Activated naive CD4-positive, alpha-beta T cell treated with anti-CD3 and anti-CD28 coated beads, Interleukin-2, amount 50 U/mL, for 24 hours (primary cell): ENCODE measurements at regions not wholly inside any gene's neighbourhood (a gene's known extent, or its start where the extent isn't known, plus 50 kb on each side); places are given as distances from the start of the nearest gene placed in this dataset.
"Not testable (repeated sequence)": the region's sequence is repeated elsewhere in the genome, so short reads cannot be mapped to it uniquely, and the experiment has no call there.

Experiments used
- H3K27ac Mint-ChIP-seq: one replicate; pipeline ENCODE4 v1.8.0; 2021; ENCODE audit warnings: mild to moderate bottlenecking, mixed read lengths
- H3K27me3 Mint-ChIP-seq: one replicate; pipeline ENCODE4 v1.8.0; 2021; ENCODE audit warnings: mixed read lengths
- H3K36me3 Mint-ChIP-seq: one replicate; pipeline ENCODE4 v1.8.0; 2021; ENCODE audit warnings: mixed read lengths
- H3K4me1 Mint-ChIP-seq: one replicate; pipeline ENCODE4 v1.8.0; 2021; ENCODE audit warnings: mixed read lengths
- H3K4me3 Mint-ChIP-seq: one replicate; pipeline ENCODE4 v1.8.0; 2021; ENCODE audit warnings: mild to moderate bottlenecking, mixed read lengths
- H3K9me3 Mint-ChIP-seq: one replicate; pipeline ENCODE4 v1.8.0; 2021; ENCODE audit warnings: mixed read lengths

DNA sequence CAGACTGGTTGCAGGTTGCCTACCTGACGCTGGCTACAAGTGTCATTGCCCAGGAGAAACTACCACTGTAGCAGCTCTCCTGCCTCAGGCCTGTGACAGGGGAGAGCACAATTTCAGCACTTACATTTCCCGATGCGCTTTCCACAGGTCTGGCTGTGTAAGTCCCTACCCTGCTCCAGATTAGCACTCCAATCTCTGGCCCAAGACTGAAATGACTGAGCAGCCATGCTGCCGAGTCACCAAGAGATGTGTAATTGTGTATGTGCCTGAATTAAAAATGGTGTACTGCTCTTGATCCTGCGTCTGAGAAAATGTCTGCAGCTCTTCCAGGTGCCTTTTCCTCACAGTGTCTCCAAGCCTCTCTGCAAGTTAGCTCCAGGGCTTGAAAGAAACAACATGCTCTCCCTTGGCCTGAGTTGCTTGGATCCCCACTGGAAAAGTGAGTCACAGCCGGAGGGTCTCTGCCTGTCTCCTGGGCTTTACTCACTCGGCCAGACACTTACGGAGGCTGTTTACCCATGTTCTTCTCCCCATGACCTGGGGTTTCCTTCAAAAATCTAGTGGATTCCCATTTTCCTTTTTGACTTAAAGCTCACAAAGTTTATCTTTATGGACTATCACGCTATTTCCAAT is 1001.7 kb upstream of the KCND2 start:
- Mint-ChIP-seq H3K27ac (no peak overlapping the region), H3K9me3 (peaks cover 7% of the 10 kb centered on the region), H3K27me3 (no peaks in the 10 kb centered on the region), H3K4me3 (no peak overlapping the region), H3K36me3 (no peaks in the 10 kb centered on the region), H3K4me1 (no peaks in the 10 kb centered on the region)

DNA sequence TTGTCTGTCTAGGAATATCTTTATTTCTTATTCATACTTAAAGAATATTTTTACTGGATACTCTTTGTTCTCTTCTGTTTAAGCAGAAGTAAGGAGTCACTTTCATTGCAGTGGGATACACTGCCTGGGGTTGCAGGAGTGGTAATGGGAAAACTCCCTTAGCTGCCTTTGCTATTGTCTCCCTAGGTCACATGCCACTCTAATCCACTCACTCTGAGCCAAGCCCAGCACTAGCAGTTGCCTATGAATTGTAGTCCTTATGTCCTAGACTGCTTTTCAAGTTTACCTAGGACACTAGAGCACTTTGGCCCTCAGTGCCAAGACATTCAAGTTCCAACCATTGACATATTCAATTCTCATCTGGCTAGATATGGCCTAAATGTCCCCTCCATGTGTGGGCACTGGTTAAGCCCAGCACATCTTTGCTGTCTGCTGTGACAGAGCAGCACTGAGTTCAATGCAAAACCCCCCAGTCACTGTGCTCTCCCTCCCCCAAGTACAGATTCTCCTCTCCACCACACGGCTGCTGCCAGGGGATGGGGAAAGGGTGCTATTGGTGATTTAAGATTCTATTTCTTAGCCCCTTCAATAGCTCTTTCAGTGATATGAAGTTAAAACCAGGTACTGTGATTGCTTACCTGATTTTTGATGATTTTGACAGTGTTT is 991.7 kb upstream of the KCND2 start:
- no peaks in the 10 kb centered on the region for H3K36me3 Mint-ChIP-seq
- no peak overlapping the region for H3K4me3 Mint-ChIP-seq
- no peak overlapping the region for H3K27ac Mint-ChIP-seq
- no peaks in the 10 kb centered on the region for H3K27me3 Mint-ChIP-seq
- peaks cover 4% of the 10 kb centered on the region for H3K9me3 Mint-ChIP-seq
- no peaks in the 10 kb centered on the region for H3K4me1 Mint-ChIP-seq

DNA sequence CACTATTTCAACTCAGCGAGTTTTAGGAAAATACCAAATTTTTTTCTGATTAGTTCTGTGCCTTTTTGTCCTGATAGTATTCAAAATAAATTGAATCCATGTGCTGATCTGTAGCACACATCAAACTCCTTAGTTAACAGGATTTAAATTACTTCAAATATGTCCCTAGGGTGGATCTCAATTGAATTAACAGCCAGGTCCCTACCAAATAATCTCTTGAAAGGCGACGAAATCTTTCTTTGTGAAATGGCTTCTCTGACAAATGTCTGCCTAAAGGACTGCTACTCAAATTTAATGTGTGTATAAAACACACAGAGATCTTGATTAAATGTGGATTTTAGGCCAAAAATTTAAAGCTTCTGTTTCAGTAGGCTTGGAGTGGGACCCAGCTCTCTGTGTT is 989.6 kb upstream of the KCND2 start:
- no peak overlapping the region for H3K27ac Mint-ChIP-seq
- no peaks in the 10 kb centered on the region for H3K36me3 Mint-ChIP-seq
- H3K4me3 Mint-ChIP-seq: no peak overlapping the region

DNA sequence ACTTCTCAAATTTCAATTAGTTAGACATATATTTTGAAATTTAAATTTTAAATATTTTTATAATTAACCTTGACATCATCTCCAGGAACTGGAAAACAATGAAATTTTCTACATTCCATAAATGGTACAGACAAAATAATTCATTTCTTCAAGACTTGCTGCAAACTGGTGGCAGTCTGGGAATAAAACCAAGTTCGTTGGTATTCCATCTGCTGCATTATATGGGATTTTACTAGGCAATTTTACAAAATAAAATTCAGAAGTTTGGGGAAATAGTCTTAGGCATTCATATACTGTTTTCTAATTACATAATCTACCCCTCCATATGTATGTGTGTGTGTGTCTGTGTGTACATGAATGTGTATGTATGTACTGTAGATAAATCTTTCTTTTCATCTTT is 984.6 kb upstream of the KCND2 start:
- Mint-ChIP-seq H3K9me3 (peaks cover 4% of the 10 kb centered on the region), H3K27me3 (no peaks in the 10 kb centered on the region), H3K4me1 (no peaks in the 10 kb centered on the region), H3K27ac (no peak overlapping the region), H3K4me3 (no peak overlapping the region), H3K36me3 (no peaks in the 10 kb centered on the region)

More for the DNA sequence above, 989.6 kb upstream of the KCND2 start:
- Mint-ChIP-seq H3K27me3 (no peaks in the 10 kb centered on the region), H3K4me1 (no peaks in the 10 kb centered on the region), H3K9me3 (peaks cover 4% of the 10 kb centered on the region)

DNA sequence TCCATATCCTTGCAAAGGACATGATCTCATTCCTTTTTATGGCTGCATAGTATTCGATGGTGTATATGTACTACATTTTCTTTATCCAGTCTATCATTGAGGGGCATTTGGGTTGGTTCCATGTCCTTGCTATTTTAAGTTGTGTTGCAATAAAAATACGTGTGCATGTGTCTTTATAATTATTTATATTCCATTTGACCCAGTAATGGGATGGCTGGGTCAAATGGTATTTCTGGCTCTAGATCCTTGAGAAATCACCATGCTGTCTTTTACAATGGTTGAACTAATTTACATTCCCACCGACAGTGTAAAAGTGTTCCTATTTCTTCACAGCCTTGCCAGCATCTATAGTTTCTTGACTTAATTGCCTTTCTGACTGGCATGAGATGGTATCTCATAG is 972.6 kb upstream of the KCND2 start:
- not testable (repeated sequence) for H3K27me3 Mint-ChIP-seq, H3K9me3 Mint-ChIP-seq, H3K27ac Mint-ChIP-seq, H3K4me3 Mint-ChIP-seq, H3K36me3 Mint-ChIP-seq, H3K4me1 Mint-ChIP-seq

DNA sequence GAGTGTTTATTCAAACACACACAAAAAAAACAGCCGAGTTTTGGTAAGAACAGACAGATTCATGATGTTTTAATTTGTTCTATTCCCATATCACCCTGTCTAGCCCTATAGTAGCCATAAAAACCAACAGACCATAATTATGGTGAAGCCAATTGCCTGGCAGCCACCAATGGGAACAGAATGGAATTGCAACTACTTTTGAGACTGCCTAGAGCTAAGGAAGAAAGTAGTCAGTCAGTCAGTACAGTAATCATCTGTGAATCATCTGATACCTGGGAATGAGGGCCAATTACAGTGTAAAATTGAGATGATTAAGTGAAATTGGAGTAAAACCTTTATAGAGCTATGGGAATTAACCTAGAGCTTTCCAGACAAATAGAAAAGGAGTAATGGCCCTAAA is 952.7 kb upstream of the KCND2 start:
- no peaks in the 10 kb centered on the region for H3K4me1 Mint-ChIP-seq
- H3K36me3 Mint-ChIP-seq: no peaks in the 10 kb centered on the region
- no peaks in the 10 kb centered on the region for H3K27me3 Mint-ChIP-seq
- H3K9me3 Mint-ChIP-seq: no peaks in the 10 kb centered on the region
- no peak overlapping the region for H3K4me3 Mint-ChIP-seq
- no peak overlapping the region for H3K27ac Mint-ChIP-seq

DNA sequence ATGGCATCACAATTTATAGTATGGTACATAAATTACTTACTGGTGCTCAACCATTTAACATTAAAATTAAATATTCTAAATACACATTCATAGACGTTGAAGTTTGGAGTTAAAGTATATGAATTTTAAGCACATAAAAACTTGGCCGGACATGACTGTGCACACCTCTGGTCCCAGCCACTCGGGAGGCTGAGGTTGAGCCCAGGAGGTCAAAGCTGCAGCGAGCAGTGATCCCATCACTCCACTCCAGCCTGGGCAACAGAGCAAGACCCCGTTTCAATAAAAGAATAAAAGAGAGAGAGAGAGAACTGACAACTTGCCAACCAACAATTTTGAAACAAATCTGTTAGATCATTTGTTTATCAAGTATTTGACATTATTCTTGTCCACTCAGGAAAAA is 943.3 kb upstream of the KCND2 start:
- H3K27me3 Mint-ChIP-seq: no peaks in the 10 kb centered on the region
- no peak overlapping the region for H3K27ac Mint-ChIP-seq
- no peak overlapping the region for H3K4me3 Mint-ChIP-seq
- H3K4me1 Mint-ChIP-seq: no peaks in the 10 kb centered on the region
- no peaks in the 10 kb centered on the region for H3K9me3 Mint-ChIP-seq
- H3K36me3 Mint-ChIP-seq: no peaks in the 10 kb centered on the region

DNA sequence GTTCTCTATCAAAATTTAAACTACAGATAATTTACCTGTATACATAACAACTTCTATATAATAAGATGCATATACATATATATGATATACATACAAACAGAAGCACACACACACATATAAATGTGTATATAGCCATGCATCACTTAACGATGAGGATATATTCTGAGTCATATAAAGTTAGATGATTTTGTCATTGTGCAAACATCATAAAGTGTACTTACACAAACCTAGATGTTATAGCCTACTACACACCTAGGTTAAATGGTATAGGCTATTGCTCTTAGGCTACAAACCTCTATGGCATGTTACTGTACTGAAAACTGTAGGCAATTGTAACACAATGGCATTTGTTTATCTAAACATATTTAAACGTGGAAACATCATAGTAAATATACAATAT is 937.6 kb upstream of the KCND2 start:
- no peak overlapping the region for H3K27ac Mint-ChIP-seq
- no peaks in the 10 kb centered on the region for H3K27me3 Mint-ChIP-seq
- no peak overlapping the region for H3K4me3 Mint-ChIP-seq
- no peaks in the 10 kb centered on the region for H3K36me3 Mint-ChIP-seq
- H3K9me3 Mint-ChIP-seq: peaks cover 5% of the 10 kb centered on the region
- no peaks in the 10 kb centered on the region for H3K4me1 Mint-ChIP-seq

DNA sequence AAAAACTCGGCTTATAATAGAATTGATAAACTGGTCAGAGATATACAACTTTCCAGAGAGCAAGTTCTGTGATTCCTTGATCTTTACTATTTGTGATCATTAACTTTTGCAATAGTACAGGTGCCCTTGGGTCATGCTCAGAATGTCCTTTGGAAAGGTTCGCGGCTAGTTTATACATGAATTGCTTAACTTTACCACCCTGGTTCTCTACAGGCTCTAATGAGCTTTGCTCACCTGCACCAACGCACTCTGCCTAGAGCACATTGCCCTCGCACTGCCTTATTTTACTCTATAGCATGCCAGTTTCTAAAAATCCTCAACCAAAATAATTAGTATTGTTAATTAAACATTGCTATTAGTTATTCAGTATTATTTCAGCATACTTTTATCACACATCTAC is 931.2 kb upstream of the KCND2 start:
- Mint-ChIP-seq H3K36me3 (no peaks in the 10 kb centered on the region), H3K27me3 (no peaks in the 10 kb centered on the region), H3K27ac (no peak overlapping the region), H3K4me3 (no peak overlapping the region), H3K9me3 (peaks cover 5% of the 10 kb centered on the region), H3K4me1 (no peaks in the 10 kb centered on the region)

DNA sequence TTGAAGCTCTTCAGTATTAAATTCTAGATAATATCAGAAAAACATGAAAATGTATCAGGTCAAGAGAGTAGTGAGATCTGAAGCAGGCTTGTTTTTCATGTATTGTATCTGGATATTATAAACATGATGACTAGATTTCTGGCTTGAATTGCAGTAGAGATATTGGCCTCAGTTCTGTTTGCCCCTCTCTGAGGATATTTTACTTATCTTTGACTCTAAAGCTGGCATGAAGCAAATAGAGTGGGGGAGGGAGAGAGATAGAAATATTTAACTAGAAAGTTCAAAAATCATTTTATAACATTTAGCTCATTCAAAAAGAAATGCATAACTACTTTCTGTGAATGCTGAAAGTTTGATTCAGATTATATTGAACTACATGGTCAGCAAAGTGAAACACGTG is 929.7 kb upstream of the KCND2 start:
- H3K36me3 Mint-ChIP-seq: no peaks in the 10 kb centered on the region
- H3K27ac Mint-ChIP-seq: no peak overlapping the region
- peaks cover 7% of the 10 kb centered on the region for H3K9me3 Mint-ChIP-seq
- no peaks in the 10 kb centered on the region for H3K27me3 Mint-ChIP-seq
- no peaks in the 10 kb centered on the region for H3K4me1 Mint-ChIP-seq
- H3K4me3 Mint-ChIP-seq: no peak overlapping the region

DNA sequence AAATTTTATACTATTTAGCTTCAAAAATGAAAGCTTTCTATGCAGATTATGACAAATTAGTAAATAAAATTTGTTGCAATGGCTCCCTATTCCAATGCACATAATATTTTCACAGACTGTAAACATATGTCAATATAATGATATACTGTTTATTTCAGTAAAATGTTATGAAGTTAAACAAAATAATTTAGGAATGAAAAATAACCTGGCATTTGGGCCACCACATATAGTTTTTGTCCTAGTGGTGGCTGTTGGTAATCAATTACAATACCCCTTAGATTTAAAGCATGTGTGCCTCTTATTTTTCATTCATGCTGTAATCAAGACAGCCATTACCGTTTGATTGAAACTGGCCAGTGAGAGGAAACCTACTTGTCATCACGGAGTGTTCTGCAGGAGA is 928.5 kb upstream of the KCND2 start:
- H3K36me3 Mint-ChIP-seq: no peaks in the 10 kb centered on the region
- H3K27ac Mint-ChIP-seq: no peak overlapping the region
- no peaks in the 10 kb centered on the region for H3K27me3 Mint-ChIP-seq
- no peaks in the 10 kb centered on the region for H3K4me1 Mint-ChIP-seq
- no peak overlapping the region for H3K4me3 Mint-ChIP-seq
- H3K9me3 Mint-ChIP-seq: peaks cover 10% of the 10 kb centered on the region

DNA sequence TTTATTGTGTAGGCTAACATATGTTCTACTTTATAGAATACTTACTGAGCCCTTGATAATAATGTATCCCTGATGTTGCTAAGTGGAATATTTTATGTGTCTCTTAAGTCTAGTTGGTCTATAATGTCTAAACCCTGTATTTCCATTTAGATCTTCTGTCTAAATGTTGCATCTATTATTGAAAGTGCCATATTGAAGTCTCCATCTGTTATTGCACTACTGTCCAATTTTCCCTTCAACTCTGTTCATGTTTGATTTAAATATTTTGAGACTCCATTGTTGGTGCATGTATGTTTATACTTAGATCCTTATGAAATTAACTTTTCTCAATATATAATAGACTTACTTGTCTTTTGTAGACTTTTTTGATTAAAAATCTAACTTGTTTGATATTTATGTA is 924.5 kb upstream of the KCND2 start:
- H3K4me1 Mint-ChIP-seq: no peaks in the 10 kb centered on the region
- H3K4me3 Mint-ChIP-seq: no peak overlapping the region
- no peak overlapping the region for H3K27ac Mint-ChIP-seq
- peaks cover 1% of the 10 kb centered on the region for H3K36me3 Mint-ChIP-seq
- peaks cover 18% of the 10 kb centered on the region for H3K9me3 Mint-ChIP-seq
- no peaks in the 10 kb centered on the region for H3K27me3 Mint-ChIP-seq

DNA sequence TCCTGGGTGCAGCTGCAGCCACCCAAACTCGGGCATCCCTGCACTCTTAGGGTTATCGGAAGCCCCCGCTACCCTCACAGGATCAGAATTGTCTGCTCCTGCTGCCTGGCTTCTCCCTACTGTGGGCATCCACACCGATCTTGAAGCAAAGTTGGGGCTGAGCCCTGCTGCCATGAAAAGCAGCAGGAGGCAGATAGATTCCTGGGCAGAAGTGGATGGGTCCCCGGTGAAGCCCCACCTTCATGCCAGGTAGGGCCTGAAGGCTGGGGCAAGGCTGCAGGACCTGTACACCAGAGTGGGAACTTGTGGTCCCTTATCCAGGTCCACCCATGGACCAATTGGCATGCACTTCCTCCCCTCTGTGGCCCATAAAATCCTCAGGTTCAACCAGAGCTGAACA is 922.6 kb upstream of the KCND2 start:
- peaks cover 18% of the 10 kb centered on the region for H3K9me3 Mint-ChIP-seq
- no peak overlapping the region for H3K4me3 Mint-ChIP-seq
- peaks cover 1% of the 10 kb centered on the region for H3K36me3 Mint-ChIP-seq
- H3K27me3 Mint-ChIP-seq: no peaks in the 10 kb centered on the region
- H3K4me1 Mint-ChIP-seq: no peaks in the 10 kb centered on the region
- no peak overlapping the region for H3K27ac Mint-ChIP-seq

DNA sequence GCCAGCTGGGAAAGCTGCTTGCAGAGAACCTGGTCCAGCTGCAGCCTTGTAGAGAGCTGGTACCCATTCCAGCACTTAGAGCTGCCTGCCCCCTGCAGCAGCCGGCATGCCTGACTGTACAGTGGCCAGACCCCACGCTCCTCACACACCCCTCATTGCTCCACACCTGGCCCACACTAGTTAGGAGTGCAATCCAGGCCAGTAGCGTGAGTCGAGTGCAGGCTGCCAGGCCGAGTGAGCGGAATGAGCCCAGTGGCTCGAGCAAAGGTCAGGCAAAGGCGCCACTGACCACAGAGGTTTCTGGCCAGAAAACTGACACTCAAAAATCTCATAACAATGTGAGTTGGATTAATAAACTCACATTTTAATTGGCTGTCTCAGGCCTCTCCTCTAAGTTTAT is 921.7 kb upstream of the KCND2 start:
- Mint-ChIP-seq H3K27ac (no peak overlapping the region), H3K9me3 (peaks cover 18% of the 10 kb centered on the region), H3K27me3 (no peaks in the 10 kb centered on the region), H3K4me3 (no peak overlapping the region), H3K4me1 (no peaks in the 10 kb centered on the region), H3K36me3 (peaks cover 1% of the 10 kb centered on the region)

DNA sequence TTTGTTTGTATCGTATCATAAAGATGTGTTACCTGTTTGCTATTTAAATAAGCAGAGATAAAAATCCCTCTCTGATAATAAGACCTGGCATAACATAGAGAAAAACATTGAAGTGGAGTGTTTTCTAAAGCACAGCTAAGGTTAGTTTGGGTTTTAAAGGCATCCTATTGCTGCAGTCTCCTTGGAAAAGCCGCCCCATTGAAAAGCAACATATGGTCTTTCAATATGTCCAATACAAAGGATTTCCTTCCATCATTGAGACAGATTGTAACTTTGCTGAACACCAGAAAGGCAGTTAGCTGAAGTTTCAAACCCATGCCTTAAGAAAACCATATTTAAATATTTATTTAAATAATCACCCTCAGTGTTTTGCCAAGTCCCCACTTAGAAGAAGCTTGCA is 898.5 kb upstream of the KCND2 start:
- no peak overlapping the region for H3K4me3 Mint-ChIP-seq
- no peaks in the 10 kb centered on the region for H3K4me1 Mint-ChIP-seq
- no peak overlapping the region for H3K27ac Mint-ChIP-seq
- no peaks in the 10 kb centered on the region for H3K36me3 Mint-ChIP-seq
- peaks cover under 1% of the 10 kb centered on the region for H3K9me3 Mint-ChIP-seq
- H3K27me3 Mint-ChIP-seq: no peaks in the 10 kb centered on the region

DNA sequence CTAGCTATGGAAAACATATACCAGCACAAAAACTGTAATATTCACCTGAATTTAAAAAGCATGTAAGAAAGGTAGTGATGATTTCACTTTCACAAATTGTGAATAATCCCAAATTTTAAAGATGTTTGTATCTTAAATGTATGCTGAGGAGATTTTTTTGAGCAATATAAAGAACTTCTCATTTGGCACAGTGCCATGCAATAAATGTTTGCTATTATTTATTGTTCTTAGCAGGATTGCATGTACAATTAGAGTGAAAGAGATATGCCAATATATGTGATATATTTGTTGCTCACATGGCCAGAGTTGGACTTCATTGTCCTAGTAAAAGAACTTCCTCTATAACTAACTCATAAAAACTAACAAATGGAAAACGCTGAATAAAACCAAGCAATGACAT is 895.1 kb upstream of the KCND2 start:
- H3K4me1 Mint-ChIP-seq: no peaks in the 10 kb centered on the region
- no peaks in the 10 kb centered on the region for H3K36me3 Mint-ChIP-seq
- no peaks in the 10 kb centered on the region for H3K27me3 Mint-ChIP-seq
- no peaks in the 10 kb centered on the region for H3K9me3 Mint-ChIP-seq
- H3K27ac Mint-ChIP-seq: no peak overlapping the region
- no peak overlapping the region for H3K4me3 Mint-ChIP-seq

DNA sequence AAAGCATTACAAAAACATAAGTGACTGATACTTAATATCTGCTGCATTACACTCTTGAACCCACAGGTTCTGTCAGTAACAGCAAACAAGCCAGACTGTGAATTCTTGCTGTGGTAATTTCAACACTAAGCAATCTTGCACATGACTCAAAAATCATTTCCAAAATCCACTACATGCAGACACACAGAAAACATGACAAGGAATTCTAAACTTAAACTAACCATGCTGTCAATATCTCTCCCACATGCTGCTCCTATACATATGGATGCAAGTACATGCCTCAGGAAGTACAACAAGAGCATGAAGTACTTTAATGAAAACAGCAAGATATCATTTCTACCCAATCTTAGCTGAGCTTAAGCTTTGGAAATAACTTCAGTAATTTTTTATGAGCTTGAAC is 890.2 kb upstream of the KCND2 start:
- Mint-ChIP-seq H3K27me3 (no peaks in the 10 kb centered on the region), H3K36me3 (no peaks in the 10 kb centered on the region), H3K9me3 (peaks cover 5% of the 10 kb centered on the region), H3K27ac (no peak overlapping the region), H3K4me3 (no peak overlapping the region), H3K4me1 (no peaks in the 10 kb centered on the region)
